ENCODE measurements at regions not wholly inside any gene's neighbourhood (a gene's known extent, or its start where the extent isn't known, plus 50 kb on each side); places are given as distances from the start of the nearest gene placed in this dataset.
"Not testable (repeated sequence)": the region's sequence is repeated elsewhere in the genome, so short reads cannot be mapped to it uniquely, and the experiment has no call there.

DNA sequence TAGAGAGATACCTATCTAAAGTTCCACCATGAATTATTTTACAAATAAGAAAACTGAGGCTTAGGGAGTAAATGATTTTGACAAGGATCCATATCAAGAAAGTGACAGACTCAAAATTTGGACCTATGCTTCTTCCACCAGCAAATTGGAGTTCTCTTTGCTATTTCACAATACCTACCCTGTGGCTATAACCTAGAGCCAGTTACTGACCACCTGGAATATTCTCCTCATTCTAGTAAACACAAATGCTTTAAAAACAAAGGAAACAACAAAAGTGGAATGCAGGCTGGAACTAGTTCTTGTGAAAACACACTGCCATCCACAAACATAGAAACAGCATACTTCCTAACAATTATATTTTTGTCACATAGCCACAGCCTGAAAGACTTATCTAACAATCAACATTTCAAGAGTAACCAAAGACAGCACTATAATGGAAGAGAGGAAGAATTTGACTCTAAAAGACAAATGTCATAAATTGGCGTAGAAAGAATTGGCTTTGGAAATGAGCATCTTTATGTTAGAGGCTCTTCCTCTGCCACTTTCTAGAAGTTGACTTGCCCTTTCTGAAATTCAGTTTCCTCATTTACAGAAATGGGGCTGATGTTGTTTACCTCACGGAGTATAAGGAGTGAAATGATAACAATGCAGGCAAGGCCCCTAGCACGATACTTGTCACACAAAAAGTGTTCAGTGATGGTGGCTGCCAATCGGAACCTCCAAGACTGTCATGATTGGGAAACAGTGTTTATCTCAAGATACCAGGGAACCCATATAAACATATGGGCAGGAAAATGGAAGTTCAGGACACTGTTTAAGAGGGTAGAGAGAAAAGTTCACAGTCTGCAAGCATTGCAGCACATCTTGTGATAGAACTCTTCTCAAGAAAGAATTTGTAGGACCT is 138.6 kb upstream of the LGR5 start:
- no peak for DNase-seq (ENCODE audit: low read depth in 2 of 3, low spot score in 2 of 3)

DNA sequence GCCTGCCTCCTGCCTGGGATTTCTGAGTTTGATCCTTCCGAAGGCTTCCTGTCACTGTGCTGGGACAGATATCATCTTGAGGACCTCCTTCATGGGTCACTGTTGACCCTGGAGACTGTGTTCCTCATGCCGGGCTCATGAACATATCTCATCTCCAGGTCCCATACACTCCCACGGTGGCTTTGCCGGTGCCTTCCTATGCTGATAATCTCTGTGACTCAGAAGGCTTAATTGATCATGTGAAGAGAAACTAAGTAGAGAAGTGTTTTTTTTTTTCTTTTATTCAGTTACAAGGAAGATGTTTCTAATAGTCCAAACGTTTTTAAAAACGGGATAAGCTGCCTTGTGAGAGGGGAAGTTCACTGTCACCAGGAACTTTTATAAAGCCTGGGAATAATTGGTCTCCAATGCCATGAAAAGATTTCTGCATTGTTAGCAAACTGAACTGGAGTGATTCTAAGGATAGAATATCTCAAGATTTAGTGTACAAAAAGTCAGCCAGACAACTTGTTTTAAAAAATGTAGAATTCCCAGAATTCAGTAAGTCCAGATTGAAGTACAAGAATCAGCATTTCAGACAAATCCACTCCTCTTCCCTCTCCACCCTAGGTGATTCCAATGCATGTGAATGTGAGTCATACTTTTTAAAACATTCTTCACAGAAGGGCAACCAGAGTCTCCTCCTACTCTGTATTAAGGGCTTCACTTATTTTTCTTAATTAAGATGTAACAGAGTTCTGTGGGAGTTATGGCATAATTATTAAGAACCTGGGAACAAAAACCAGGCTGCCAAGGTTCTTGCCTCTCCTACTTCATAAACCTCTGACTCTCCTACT is 139.8 kb upstream of the LGR5 start:
- DNase-seq (ENCODE audit: low read depth in 2 of 3, low spot score in 2 of 3) = no peak

DNA sequence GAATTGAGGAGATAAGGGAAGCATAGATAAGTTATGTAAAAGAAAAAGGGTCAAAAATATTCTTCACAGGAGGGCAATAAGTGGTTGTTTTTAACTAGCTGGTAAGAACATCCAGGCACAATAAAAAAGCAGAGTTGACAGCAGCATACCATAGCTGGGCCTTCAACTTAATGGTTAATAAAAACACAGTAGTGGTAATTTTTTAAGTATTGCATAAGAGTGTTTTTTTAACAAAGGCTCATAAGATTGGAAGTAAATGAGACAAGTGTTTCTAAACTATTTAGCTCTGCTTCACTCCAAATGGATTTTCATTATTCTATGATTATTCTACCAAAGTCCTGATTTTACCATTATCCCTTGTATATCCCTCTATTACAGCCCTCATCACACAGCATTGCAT is 140.1 kb upstream of the TSPAN8 start:
- no peak for DNase-seq (ENCODE audit: low read depth in 2 of 3, low spot score in 2 of 3)

DNA sequence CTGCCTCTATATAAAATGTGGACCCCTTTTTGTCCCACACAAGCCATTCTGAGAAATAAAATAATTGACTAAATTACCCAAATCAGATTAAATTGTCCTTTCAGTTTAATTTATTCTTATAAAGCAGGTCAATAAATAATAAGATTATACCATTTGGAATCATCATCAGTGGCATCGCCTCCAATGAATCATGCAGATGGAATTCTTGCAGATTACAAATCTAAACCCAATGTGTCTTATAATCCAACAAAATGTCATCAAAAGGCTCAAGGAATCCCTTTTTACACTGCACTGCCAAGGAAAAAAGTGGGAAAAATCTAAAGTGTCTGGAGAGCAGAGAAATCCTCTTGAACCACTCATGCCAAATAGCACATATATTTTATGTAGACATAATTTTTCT is 138.2 kb upstream of the TSPAN8 start:
- no peak for DNase-seq (ENCODE audit: low read depth in 2 of 3, low spot score in 2 of 3)

DNA sequence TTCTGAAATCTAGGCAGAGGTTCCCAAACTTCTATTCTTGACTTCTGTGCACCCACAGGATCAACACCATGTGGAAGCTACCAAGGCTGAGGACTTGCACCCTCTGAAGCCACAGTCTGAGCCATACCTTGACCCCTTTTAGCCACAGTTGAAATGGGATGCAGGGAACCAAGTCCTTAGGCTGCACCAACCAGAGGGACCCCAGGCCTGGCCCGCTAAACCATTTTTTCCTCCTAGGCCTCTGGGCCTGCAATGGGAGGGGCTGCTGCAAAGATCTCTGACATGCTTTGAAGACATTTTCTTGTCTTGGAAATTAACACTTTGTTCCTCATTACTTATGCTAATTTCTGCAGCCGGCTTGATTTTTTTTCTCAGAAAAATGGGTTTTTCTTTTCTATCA is 133.9 kb upstream of the TSPAN8 start:
- no peak for DNase-seq (ENCODE audit: low read depth in 2 of 3, low spot score in 2 of 3)

DNA sequence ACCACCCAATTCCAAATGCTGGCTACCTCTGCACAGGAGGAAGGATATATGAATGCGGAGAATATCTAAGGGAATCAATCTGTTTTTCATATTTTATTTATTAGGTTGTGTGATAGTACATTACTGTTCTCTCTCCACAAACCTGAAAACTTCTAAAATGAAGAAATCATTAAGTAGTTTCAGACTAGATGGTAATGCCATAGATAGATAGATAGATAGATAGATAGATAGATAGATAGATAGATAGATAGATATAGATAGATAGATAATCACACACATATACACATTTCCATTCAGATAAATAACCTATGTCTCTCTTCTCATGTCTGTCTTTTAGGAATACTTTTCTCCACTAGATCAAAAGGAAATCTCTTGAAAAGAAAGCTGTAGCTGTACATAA is 126.1 kb upstream of the TSPAN8 start:
- DNase-seq (ENCODE audit: low read depth in 2 of 3, low spot score in 2 of 3) = no peak

DNA sequence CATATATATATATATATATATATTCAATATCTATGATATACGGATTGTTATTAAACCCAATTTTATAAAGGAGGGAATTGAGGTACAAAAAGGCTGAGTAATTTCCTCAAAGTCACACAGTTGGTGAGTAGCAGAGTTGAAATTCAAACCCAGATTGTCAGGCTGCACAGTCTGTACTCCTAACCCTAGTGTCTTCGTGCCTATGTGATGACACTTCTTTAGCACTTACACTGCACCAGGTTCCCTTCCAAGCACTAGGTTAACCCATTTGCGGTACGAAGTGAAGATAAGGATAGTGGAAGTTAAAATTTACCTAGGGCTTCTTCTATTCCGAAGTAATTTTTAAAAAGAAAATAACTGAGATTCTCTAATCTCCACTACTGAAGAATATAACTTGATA is 125.1 kb upstream of the TSPAN8 start:
- no peak for DNase-seq (ENCODE audit: low read depth in 2 of 3, low spot score in 2 of 3)

DNA sequence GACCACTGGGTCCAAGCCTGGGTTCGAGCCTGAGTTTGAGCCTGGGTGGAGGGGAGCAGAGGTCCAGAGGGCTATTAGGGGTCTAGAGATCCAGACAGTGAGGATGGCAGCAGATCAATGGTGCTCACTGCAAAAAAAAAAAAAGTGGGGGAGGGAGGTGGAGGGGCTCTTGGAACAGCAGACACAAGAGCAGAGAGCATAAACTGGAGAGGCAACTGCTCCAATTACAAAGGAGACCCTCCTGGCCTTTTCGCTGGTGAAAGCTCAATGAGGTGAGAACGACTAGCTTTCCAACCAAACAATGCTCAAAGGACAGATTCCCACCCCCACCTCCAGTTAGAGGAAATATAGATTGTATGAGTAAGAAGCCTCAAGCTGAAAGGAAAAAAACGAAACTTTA is 124.2 kb upstream of the TSPAN8 start:
- DNase-seq (ENCODE audit: low read depth in 2 of 3, low spot score in 2 of 3) = no peak

DNA sequence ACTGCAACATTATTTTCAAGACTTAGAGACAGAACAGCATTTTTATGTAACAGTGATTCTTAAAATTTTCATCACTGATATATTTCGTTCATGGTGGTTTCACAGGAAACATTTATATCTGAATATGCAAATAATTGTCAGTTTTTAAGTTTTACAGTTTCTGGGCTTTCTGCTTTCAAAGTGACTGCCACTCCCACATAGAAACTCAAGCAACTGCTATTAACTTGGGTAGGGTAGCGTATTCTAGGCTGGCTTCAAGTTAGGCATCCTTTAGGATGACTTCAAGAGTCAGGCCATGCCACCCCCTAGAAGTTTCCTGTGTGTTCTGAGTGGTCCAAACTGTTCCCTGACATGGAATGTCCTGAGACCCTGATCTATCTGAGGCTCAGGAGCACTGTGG is 123.6 kb upstream of the TSPAN8 start:
- no peak for DNase-seq (ENCODE audit: low read depth in 2 of 3, low spot score in 2 of 3)

DNA sequence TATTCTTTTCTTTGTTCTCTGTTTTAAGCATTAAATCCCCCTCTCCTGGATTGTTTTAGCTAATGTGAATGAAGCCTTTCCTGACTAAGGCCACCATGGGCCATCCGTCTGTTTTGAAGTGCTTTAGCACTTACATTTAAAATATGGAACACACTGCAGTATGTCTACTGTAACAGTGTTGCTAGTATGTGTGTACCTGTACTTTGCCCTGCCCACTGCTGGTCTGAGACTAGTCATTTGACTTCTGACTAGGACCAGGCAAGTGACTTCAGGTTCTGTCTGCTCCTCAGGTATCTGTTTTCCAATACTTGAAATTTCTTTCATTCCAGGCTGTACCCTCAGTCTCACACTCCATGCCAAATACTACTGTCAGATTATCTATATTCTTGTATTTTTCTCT is 120.1 kb upstream of the TSPAN8 start:
- no peak for DNase-seq (ENCODE audit: low read depth in 2 of 3, low spot score in 2 of 3)

DNA sequence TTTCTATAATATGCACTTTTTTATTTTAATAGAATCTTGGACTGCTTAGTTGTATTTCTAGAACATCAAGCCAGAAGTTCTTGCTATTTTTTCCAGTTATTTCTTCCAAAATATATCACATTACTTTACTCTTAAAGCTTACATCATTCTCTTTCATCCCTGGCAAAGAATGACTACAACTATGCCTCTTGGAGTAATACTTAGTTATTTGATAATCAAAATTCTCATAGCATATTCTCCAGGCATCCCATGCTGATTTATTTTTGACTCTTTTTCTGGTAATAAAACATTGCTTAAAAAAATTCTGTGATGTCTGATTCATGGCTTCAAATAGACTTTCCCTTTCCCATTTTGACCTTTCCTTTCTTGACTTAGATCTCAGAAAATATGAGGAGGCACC is 118.7 kb upstream of the TSPAN8 start:
- DNase-seq (ENCODE audit: low read depth in 2 of 3, low spot score in 2 of 3) = no peak

DNA sequence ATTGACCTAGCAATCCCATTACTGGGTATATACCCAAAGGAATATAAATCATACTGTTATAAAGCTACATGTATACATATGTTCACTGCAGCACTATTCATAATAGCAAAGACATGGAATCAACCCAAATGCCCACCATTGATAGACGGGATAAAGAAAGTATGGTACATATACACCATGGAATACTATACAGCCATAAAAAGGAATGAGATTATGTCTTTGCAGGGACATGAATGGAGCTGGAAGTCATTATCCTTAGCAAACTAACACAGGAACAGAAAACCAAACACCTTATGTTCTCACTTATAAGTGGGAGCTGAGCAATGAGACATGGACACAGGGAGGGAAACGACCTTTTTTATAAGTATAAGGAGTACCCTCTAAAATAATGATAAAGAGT is 113.0 kb upstream of the TSPAN8 start:
- not testable (repeated sequence) for DNase-seq (ENCODE audit: low read depth in 2 of 3, low spot score in 2 of 3)

DNA sequence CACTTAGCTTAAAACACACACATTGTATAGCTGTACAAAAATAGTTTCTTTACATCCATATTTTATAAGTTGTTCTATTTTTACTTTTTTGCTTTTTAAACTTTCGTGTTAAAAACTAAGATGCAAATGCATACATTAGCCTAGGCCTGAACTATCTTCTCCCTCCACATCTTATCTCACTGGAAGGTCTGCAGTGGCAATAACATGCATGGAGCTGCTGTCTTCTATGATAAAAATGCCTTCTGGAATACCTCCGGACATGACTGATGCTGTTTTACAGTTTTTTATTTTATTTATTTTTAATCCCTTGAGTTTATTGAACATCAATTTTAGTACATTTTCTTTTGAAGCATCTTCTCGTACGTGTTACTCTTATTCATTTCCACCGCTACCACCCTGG is 112.3 kb upstream of the TSPAN8 start:
- no peak for DNase-seq (ENCODE audit: low read depth in 2 of 3, low spot score in 2 of 3)

DNA sequence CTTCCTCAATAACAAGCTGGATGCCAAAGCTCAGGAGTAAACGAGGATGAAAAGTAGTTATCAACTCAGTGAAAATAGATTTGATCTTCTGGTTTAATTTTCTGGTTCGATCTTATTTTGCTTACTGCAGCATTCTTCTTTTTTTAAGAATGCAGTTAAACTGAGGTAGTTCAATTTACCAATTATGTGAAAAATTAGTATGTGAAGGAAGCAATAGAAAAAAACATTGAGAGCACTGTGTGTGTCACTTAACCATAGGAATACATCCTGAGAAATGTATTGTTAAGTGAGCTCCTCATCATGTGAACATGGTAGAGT is 111.4 kb upstream of the TSPAN8 start:
- no peak for DNase-seq (ENCODE audit: low read depth in 2 of 3, low spot score in 2 of 3)

DNA sequence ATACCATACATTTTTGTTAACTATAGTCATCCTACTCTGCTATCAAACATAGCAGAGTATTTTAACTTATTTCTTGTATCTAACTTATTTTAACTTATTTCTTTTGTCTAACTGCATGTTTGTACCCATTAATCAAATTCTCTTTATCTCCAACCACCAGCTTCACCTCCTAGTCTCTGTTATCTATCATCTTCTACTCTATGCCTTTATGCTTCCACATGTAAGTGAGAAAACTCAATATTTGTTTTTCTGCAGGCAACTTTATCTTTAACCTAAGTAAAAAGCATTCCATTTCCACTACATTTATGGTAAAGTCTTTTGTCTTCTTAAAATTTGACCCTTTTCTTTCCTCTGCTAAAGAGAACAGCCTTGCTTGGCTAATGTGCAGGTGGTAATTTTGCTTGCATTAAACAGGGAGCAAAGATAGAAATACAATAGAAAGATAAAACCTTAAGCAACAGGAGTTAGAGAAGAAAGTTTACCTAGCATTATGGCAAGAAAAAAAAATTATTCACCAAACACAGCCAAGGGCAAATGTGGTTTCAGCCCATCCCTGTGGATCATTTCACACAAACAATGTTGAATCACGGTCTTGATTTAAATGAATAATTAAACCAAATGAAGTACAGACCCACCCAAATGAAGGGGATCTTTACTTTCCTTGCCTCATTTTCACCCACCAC is 110.9 kb upstream of the TSPAN8 start:
- no peak for DNase-seq (ENCODE audit: low read depth in 2 of 3, low spot score in 2 of 3)

DNA sequence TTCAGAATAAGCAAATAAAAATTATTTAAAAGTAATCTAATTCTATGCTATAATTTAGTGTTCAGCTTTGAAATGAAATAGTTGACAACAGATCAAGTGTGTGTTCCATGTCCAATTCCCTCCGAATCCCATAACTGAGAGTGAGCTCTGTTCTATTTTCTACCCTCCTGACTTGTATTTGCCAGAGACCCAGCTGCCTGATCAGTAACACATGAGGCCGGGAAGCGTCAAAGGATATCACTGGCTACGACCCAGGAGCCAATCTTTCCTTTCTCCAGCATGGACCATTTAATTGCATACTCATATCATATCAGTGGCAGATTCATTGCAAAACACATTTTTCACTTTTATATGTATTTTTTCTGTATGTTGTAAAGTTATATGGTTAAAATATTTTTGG is 108.8 kb upstream of the TSPAN8 start:
- DNase-seq (ENCODE audit: low read depth in 2 of 3, low spot score in 2 of 3) = no peak

DNA sequence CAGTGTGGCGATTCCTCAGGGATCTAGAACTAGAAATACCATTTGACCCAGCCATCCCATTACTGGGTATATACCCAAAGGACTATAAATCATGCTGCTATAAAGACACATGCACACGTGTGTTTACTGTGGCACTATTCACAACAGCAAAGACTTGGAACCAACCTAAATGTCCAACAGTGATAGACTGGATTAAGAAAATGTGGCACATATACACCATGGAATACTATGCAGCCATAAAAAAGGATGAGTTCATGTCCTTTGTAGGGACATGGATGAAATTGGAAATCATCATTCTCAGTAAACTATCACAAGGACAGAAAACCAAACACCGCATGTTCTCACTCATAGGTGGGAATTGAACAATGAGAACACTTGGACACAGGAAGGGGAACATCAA is 107.9 kb upstream of the TSPAN8 start:
- DNase-seq (ENCODE audit: low read depth in 2 of 3, low spot score in 2 of 3) = not testable (repeated sequence)

DNA sequence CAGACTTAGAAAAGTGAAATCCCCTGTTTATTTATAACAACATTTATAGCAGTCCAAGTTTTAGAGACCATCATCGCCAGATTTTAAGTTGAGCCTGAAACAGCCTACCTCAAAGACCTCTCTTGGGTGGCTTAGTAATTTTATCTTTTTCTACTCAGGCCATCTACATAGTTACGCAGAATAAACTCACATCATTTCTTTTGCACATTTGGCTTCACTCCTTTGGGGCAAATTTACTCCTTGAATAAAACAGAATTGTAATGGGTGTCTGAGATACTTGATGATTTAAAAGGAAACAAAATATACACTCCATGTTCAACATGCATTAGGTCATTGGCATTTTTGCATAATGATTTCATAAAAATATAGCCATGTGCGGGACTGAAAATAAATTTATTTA is 104.7 kb upstream of the TSPAN8 start:
- DNase-seq (ENCODE audit: low read depth in 2 of 3, low spot score in 2 of 3) = no peak

DNA sequence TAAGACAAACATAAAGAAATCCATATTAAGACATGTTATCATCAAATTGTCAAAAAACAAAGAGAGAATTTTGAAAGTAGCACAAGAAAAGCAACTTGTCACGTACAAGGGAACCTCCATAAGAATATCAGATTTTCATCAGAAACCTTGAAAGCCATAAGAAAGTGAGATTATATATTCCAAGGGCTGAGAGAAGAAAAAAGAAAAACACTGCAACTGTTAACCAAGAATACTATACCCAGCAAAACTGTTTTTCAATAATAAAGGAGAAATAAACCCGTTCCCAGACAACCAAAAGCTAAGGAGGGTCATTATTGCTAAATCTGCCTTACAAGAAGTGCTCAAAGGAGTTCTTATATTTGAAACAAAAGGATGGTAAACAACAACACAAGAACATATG is 94.7 kb upstream of the TSPAN8 start:
- DNase-seq (ENCODE audit: low read depth in 2 of 3, low spot score in 2 of 3) = no peak

DNA sequence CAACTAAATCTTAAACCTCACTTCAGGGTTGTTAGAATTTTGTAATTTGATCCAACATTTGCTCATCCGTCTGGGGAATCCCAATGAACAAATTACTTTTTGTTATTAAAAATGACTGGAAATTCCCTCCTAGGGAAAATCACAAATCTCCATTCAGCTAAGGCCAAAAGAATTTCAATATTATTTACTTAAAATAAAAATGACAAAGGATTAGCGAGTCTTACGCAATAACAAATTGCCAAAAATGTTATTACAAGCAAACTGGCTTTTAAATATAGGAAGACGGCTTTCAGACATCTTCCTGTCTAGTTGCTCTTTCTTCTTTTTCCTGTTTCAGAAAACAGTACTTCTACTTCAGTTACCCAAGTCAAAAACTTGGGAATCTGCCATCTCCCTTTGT is 92.4 kb upstream of the TSPAN8 start:
- no peak for DNase-seq (ENCODE audit: low read depth in 2 of 3, low spot score in 2 of 3)

DNA sequence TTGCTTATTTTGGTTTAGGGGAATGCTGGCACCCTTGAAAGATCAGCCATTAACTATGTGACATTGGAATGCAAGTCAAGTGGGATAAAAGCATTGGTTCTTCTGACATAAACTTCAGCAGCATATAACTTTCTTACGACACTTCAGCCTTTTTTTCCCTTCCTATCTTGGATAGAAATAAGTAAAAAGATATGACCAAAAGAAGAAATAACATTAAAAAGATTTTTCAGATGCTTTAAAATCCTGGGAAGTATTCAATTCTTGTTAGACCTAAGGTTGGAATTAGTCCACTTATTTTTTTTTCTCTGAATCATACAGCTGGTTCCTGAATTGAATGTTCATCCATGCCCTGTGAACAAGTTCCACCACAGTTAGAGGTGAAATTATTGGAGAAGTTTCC is 85.6 kb upstream of the TSPAN8 start:
- no peak for DNase-seq (ENCODE audit: low read depth in 2 of 3, low spot score in 2 of 3)

DNA sequence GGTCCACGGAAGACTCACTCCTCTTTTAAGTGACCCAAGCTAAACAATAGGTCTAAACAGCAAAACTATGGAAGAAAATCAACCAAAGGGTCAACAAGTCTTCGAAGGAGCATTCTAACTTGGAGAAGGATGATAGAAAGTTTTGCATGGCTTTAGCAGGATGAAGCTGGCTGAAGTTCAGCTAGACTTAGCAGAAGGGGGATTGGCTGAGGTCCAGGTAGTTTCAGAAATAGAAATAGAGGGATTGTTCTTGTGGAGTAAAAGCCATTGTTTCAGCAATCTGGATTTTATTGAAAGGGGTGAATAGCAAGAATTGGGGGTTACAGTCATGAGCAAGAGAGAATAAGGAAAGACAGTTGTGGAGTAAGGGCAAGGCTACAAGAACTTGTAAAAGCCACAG is 84.7 kb upstream of the TSPAN8 start:
- no peak for DNase-seq (ENCODE audit: low read depth in 2 of 3, low spot score in 2 of 3)
